ENCODE measurements at regions not wholly inside any gene's neighbourhood (a gene's known extent, or its start where the extent isn't known, plus 50 kb on each side); places are given as distances from the start of the nearest gene placed in this dataset.

DNA sequence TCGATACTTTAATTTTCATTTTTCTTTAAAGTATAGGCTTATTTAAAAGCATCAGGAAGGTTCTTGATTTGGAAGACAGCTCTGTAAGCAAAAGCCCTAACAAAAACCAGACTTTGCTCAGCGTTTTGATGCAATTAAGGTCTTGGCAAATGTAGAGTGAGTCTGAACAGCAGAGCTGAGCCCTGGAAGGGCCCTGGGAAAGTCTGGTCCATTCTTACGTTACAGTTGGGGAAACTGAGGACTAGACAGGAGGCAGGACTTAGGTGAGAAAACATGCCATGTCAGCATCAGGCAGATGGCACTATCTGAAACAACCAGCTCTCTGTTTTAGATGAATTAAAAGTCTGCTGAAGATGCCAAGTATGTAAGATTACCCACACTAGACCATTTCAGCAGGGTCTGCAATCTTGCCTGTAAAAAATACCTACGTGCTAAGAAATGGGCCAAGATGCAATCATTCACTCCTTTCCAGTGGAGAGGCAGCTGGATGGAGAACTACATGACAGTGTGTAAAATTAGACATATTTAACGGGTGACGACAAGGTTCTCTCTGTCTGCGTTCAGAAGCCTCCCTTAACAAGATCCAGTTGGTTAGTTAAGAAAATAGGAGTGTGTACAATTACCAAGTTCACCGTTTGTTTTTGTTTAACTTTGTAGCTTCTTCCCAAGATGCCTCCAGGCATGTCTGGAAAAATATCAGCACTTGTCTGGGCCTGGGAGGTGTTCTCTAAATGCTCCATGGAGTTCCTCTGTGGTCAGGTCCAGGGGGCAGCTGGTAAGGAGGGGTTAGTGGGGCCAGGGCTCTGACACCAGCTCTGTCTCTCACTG is 502.3 kb upstream of the ZMIZ1 start:
- no peak for DNase-seq (ENCODE audit: low read depth in 2 of 3, low spot score in 2 of 3)

- no peak for DNase-seq (ENCODE audit: low read depth in 2 of 3, low spot score in 2 of 3)
These were observed 500.9 kb upstream of the ZMIZ1 start for GRCh38 chr10:78567680-78568455.

GRCh38 chr10:78568620-78569019 is 500.1 kb upstream of the ZMIZ1 start:
- no peak for DNase-seq (ENCODE audit: low read depth in 2 of 3, low spot score in 2 of 3)

DNA sequence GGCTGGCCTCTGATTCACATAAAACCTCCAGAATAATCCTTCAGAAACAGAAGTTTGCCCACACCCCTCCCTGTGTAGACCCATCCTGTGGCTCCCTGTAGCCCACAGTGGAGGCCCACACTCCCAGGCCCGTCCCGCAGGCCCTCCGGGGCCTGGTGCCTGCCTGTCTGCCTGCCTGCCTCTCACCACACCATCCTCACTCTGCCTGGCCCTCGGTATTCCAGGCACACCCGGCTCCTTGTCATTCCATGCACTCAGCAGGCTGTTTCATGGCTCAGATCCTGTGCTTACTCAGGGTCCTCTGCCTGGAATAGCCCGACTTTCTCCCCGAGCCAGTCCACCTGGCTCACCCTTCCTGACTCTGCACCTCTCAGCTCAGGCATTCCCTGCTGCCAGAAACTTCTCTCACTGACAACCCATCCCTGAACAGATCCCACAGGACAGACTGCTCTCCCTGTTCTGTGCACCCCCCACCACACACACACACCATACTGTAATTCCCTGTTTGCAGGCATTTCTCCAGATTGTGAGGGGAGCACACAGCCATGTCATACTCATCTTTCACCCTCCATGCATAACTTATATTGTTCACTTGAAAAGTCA is 498.0 kb upstream of the ZMIZ1 start:
- DNase-seq (ENCODE audit: low read depth in 2 of 3, low spot score in 2 of 3): no peak

GRCh38 chr10:78571286-78571685 is 497.5 kb upstream of the ZMIZ1 start:
- DNase-seq (ENCODE audit: low read depth in 2 of 3, low spot score in 2 of 3): no peak

GRCh38 chr10:78571891-78572290 is 496.9 kb upstream of the ZMIZ1 start:
- no peak for DNase-seq (ENCODE audit: low read depth in 2 of 3, low spot score in 2 of 3)

- DNase-seq (ENCODE audit: low read depth in 2 of 3, low spot score in 2 of 3): no peak
These were observed 496.2 kb upstream of the ZMIZ1 start for GRCh38 chr10:78572565-78572964.

DNA sequence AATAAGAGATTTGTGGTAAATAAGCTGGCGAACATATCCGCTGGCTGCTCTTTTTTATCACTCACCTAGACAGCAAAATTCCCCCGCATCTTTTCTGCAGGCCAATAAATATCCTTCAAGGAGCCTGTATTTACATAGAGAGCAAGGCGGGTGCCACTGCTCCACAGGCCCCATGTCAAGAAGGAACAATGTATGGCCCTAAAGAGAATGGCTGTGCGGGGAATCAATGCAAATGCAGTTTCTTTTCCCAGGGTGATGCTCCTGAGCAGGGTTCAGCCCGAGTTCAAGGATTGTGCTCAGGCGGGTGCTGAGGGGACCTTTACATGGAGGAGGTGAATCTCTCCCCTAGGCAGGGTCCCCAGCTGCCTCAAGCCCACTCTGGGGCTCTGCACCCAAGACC is 494.2 kb upstream of the ZMIZ1 start:
- no peak for DNase-seq (ENCODE audit: low read depth in 2 of 3, low spot score in 2 of 3)

DNA sequence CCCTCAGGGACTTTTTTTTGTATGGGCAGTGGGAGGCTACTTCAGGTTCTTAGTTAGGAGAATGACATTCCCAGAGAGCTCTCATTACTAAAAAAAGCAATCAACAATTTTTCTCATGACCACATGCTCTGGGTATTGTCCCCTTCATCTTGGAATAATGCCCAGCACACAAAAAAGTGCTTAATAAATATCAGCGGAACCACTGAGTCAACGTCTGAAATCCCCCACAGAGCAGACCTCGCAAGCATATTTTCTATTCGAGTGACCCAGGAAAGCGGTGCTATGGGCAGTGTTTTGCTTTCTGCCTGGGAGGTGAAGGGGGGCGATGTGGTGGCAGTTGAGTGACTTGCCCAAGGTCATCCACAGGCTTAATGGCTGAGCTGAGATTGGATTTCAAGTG is 493.4 kb upstream of the ZMIZ1 start:
- no peak for DNase-seq (ENCODE audit: low read depth in 2 of 3, low spot score in 2 of 3)

DNA sequence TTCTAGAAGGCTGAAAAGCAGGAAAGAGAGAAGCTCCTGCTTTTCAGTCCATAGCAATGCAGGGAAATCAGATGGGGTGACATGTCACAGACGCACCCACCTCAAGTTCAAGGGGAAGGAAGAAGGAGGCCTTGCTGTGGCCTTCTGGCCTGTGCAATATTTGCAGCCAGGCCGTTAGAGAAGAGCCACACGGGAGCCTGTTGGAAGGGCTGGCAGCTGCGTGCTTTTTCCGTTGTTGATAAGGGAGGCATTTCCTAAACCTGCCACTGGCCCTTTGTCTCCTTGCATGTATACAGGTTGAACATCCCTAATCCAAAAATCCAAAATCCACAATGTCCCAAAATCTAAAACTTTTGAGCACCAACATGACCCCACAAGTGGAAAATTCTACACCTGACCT is 492.5 kb upstream of the ZMIZ1 start:
- peak in 1 of 3 donors; percentile 6 for DNase-seq (ENCODE audit: low read depth in 2 of 3, low spot score in 2 of 3)

- peak in 2 of 3 donors; percentile 36 to 63 for DNase-seq (ENCODE audit: low read depth in 2 of 3, low spot score in 2 of 3)
These were observed 491.1 kb upstream of the ZMIZ1 start for GRCh38 chr10:78577712-78578111.

DNA sequence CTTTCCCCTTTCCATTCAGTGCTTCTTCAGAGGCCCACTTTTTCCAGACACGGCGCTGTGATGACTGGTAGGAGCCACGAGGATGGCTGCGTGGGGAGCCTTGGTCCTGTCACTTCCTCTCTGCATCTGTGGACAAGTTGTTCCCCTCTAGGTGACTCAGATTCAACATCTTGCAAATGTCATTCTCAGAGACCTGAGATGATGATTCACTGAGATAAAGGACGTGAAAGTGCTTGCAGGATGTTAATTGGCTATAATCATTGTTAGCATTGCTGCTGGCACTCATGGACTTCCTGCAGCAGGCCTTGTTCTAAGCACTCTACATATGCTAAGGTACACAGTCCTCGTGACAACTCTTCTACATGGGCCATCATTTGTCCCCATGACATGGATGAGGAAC is 489.8 kb upstream of the ZMIZ1 start:
- DNase-seq (ENCODE audit: low read depth in 2 of 3, low spot score in 2 of 3): peak in 2 of 3 donors; percentile 40 to 49

GRCh38 chr10:78579576-78579975 is 489.2 kb upstream of the ZMIZ1 start:
- no peak for DNase-seq (ENCODE audit: low read depth in 2 of 3, low spot score in 2 of 3)

GRCh38 chr10:78579995-78580394 is 488.8 kb upstream of the ZMIZ1 start:
- DNase-seq (ENCODE audit: low read depth in 2 of 3, low spot score in 2 of 3): no peak

DNA sequence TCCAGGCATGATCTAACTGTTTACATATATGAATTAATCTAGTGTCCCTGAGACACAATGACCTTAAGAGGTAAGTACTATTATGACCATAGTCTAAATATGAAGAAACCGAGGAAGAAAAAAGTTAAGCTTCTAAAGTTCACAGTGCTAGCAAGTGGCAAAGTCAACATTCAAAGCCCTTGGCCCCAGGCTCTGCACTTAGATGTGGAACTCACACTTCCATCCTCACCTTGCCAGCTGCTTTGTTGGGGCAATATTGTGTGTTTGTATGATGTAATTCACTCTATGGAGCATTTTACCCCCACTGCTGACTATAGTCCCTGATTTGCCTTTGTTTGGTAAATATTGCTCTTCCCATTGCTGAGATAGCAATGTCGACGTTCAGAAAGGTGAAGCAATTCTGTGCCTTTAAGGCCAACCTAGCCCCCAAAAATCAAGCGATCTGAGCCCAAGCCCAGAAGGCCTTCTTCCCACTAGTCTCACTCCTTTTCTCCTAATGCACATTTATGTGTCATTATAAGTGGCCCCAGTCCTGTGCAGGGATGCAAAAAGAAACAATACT is 487.6 kb upstream of the ZMIZ1 start:
- DNase-seq (ENCODE audit: low read depth in 2 of 3, low spot score in 2 of 3): no peak

DNA sequence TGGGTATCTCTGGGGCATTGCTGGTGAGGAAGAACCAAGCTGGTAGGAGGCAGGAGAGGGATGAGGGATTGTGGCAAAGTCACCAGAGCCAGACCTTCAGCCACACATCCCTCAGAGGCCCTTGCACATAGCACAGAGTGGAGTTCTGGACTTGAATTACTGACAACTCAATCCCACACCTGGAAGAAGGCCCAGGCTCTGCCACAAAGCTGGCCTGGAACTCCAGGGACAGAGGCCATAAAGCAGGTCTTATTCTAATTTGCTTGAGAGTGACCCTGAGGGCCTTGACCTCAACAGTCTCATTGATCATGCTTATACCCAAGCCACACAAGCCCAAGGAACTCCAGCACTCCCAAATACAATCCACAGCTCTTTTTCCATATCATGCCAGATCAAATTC is 486.2 kb upstream of the ZMIZ1 start:
- DNase-seq (ENCODE audit: low read depth in 2 of 3, low spot score in 2 of 3): no peak

DNA sequence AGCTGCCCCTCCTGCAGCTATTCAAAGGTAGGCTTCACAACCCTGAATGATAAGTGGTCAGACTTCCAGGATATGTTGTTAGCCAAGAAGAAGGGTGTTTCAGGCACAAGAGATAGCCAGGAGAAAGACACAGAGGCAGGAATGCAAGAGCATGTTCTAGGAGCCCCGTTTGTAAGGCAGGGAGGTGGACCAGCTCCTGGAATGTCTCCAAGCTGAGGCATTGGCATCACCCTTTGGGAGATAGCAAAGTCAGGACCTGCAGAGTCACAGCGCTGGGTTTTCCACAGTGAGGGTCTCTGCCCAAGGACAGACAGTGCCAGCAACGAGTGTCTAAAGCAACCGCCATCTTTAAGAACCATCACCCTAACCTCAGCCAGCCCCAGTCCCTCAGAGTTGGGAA is 484.5 kb upstream of the ZMIZ1 start:
- no peak for DNase-seq (ENCODE audit: low read depth in 2 of 3, low spot score in 2 of 3)

DNA sequence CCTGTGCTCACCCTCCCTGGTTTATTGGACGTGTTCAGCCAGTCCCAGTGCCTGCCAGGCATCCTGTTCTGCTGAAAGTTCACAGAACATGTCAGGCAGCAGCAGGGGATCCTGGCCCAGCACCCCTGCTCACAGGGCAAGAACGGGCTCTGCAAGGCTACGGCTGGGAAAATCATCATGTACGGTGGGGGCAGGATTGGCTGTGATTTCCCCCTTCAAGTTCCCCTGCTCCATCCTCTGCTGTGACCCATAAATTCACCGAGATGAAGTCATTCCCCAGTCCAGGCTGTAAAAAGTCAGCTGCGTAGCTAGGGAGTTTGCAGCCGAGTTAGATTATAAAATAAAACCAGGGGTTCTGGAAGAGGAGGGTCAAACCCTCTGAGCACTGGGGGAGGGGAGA is 484.1 kb upstream of the ZMIZ1 start:
- DNase-seq (ENCODE audit: low read depth in 2 of 3, low spot score in 2 of 3): no peak

DNA sequence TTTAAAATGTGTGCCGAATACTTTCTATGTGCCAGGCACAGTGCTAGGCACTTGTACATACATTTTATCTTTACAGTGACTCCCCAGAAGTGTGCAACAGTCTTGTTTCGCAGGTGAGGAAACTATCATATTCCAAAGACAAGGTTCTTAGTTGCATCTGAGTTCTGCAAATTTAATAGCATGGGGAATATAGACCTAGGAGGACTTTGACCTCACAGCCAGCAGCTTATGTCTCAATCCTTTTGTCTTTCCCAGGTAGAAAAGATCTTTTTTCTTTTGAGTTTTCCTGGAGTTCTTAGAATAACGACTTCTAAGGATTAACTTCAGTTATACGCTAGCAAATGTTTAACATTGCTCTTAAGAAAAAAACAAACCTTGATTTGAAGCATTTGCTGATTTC is 482.8 kb upstream of the ZMIZ1 start:
- no peak for DNase-seq (ENCODE audit: low read depth in 2 of 3, low spot score in 2 of 3)

GRCh38 chr10:78588194-78588811 is 480.5 kb upstream of the ZMIZ1 start:
- no peak for DNase-seq (ENCODE audit: low read depth in 2 of 3, low spot score in 2 of 3)

DNA sequence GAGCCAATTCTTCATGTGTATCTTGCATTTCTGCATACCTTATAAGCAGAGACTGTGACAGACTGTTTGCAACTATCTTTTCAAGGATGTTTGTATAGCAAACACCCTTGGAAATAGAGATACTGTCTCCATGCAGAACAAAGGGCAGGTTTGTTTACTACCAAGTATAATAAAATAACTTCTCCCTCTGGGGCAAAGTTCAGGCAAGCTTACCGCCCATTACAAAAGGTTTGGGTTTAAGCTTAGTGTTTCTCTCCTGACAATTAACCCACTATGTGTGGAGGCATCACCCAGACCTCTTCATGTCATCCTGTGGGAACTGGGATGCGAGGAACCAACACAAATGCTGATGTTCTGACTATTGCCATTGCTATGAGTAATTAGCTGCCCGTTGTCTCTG is 479.1 kb upstream of the ZMIZ1 start:
- no peak for DNase-seq (ENCODE audit: low read depth in 2 of 3, low spot score in 2 of 3)

Measured in hematopoietic multipotent progenitor cell (in vitro differentiated cells).